NCI-H2081 treated with DMSO at 0.1 percent for 48 hours (cell line): ENCODE measurements at regions not wholly inside any gene's neighbourhood (a gene's known extent, or its start where the extent isn't known, plus 50 kb on each side); places are given as distances from the start of the nearest gene placed in this dataset.

Experiments used
- DNase-seq: peaks from one replicate; lab custom pipeline; 2025; lab: John Stamatoyannopoulos, UW

DNA sequence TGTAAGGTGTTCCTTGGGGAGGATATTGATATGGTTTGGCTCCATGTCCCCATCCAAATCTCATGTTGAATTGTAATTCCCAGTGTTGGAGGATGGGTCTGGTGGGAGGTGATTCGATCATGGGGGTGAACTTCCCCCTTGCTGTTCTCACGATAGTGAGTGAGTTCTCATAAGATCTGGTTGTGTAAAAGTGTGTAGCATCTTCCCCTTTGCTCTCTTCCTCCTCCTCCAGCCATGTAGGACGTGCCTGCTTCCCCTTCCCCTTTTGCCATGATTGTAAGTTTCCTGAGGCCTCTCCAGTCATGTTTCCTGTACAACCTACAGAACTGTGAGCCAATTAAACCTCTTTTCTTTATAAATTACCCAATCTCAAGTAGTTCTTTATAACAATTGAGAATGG, 458.7 kb downstream of the LPIN1 start:
- no peak for DNase-seq

DNA sequence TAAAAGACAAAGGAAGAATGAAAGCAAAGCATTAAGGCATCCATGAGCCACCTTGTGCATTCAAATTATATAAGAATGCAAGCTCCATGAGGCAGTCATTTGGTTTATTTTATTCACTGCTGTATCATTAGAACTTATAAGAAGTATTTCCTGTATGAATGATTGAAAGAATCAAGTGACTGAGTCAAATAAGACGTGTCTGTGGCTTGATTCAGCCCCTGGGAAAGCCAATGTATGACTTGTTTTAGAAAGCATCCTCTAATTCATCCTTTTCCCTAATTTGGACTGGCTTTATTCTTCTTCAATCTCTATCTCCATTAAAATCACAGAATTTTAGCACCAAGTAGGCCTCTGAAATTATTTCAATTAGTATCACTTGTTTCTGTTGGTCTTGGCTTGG, 461.1 kb downstream of the LPIN1 start:
- DNase-seq = no peak

DNA sequence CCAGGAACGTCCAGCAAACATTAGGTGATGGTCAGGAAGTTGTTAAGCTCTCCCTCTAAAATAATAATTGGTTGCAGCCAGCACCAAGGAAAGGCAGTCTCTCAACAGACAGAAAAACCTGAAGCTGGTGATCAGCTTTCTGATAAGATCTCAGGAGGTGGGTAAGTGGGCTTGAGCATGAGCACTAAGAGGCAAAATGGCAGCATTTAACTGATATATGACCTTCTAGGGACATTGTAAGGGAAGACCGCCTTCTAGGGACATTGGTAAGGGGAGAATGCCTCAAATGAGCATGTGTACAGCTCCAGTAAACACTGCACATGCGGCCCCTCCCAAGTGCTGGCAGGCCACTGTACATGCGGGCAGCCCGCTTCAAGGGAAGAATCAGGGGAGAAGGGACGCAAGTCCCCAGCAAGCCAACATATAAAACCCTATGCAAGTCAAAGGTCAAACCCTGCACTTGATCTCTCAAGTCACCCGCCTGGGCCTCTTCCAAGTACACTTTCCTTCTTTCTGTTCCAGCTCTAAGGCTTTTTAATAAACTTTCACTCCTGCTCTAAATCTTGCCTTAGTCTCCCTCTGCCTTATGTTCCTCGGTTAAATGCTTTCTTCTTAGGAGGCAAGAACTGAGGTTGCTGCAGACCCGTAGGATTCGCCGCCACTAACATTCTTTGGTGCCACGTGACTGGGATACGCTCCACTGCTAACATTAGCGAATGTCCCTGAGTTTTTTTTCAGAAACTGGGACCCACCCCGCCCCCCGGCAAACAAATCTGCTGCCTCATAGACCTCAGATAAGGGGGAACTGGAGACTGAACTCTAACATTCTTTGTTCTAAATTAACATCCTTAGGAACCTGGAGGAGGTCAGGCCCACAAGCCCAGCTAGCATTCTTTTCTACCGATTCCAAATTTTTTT, 463.8 kb downstream of the LPIN1 start:
- no peak for DNase-seq

DNA sequence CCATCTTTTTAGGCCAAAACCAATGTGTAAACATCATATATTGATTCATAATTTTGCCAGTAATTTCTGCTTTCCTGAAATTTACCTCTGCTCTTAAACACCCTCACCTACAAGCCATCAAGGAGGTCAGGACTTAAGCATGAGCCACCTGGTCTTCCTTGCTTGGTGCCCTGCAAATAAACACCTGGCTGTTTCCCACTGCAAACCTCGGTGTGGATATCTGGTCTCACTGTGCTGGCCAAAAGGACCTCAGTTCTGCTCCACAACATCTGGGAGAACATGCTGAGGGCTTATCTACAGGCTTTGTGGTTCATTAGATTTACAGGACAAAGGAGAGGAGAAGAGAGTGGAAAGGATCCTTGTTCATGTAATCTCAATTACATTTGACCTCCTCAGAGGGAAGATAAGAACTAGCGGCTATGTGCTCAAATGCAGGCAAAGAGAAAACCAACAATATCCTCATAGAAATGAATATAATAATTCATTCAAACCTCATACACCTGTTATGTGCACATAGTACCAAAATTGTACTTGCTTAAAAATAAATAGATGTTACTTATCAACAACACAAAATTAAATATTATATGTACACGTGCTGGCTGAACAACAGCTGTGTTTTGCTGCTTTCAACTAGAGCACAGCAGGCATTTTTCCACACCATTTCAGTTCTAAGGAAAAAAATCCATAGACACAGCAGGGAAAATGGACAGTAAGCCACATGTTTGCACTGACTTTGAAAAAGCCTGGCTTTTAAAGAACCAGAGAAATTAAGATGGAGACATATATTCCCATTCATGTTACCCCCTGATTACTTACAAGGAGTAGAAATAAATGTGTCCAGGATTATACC, 465.1 kb downstream of the LPIN1 start:
- peak; percentile 48 for DNase-seq

DNA sequence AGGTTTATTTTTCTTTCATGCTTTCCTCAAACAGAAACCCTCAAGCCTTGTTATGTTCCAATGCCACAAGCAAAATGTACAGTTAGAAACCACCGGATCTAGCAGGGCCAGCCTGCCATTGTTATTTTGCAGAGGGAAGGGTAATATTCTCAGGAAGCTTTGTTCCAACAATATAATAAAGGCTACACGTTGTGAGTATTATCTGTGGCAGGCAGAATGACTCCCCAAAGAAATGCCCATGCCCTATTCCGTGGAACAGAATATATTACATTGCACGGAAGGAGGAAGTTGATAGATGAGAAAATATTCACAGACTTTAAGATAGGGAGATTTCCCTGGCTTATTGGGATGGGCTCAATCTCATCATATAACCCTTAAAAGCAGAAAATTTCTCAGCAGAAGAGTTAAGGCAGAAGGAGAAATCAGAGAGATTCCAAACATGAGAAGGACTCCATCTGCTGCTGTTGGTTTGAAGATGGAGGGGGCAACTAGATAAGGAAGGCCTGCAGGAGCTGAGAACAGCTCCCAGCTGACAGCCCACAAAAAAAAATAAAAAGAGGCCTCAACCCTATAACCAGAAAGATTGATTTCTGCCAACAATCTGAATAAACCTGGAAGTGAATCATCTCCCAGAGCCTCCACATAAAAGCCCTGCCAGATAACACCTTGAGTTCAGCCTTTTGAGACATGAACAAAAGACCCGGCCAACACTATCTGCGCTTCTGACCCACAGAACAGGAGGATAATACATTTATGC, 466.6 kb downstream of the LPIN1 start:
- DNase-seq = no peak

DNA sequence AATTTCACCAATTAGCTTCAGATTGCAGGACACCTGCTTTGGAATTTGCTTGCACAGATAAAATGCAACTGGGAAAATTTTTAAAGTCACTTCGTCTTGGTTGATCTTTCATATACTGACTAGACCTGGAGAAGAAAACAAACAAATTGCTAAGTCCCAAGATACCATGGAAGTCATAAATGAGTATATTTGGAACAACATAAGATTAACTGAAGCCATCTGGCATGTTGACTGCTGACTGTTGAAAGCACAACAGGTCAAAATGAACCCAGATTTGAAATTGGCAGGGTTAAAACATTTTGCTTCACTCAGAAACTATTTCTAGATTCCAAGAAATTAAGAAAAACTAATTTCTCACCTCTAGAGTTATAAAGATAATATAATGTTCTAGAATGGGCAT, 470.7 kb downstream of the LPIN1 start:
- DNase-seq = no peak

DNA sequence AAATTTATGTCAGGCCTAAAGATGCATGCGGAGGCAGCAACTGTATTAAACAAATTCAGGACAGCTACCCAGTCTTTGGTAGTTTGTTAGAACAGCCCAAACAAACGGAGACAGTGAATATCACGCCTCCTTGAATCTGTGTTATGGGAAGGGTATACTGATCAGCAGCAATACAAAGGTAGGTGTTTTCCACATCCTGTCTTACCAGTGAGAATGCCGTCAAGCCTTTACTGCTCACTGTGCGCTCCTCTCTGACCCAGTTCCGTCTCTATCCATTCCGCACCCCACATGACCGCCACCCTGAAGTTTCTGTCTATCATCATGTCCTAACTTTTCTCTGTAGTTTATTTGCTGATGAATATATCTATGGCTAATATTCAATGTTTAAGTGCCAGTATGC, 473.3 kb downstream of the LPIN1 start:
- no peak for DNase-seq

DNA sequence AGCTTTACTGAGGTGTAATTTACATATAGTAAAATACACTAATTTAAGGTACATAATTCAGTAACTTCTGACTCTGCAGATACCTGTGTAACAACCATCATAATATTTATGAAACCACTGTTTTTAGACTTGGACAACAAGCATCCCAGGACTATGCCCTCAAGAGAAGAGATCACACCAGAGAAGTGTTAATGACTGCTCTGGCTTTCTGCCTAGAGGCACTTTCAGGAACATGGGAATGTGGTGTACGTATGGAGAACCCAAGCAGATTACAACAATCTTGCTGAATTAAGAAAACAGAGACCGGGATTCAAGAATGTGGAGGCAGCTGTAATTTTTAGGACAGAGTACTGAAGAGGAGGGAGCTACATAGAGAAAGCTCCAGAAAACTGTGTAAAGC, 475.2 kb downstream of the LPIN1 start:
- DNase-seq = no peak

DNA sequence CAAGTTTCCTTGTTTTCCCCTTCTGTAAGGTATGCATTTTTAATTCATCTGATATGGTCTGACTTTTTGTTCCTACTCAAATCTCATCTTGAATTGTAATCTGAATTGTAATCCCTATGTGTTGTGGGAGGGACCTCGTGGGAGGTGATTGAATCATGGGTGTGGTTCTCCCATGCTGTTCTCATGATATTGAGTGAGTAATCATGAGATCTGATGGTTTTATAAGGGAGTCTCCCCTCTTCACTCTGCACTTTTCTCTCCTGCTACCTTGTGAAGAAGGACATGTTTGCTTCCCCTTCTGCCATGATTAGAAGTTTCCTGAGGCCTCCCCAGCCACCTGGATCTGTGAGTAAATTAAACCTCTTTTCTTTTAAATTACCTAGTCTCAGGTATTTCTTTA, 476.1 kb downstream of the LPIN1 start:
- no peak for DNase-seq

DNA sequence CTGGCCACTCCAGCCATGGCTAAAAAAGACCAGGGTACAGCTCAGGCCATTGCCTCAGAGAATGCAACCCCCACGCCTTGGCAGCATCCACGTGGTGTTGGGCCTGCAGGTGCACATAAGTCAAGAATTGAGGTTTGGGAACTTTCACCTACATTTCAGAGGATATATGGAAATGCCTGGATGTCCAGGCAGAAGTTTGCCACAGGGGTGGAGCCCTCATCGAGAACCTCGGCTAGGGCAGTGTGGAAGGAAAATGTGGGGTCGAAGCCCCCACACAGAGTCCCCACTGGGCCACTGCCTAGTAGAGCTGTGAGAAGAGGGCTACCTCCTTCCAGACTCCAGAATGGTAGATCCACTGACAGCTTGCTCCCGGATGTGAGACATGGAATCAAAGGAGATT, 477.3 kb downstream of the LPIN1 start:
- DNase-seq = no peak

DNA sequence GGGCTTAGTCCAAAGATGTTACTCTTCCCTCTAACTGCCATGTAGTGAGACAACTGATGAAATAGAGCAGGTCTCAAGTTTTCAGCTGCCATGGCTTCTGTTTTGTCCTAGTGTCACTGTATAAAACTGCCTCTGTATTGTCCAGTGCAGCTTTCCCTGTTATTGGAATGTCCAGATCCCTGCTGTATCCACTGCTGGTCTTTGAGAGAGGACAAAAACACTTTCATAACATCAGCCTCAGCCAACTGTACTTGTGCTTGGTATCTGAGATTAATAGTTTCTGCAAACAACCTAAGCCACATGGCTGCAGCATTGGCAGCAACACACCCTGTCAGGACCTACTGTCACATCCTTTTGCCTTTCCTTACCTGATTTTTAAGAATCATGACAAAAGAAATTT, 480.2 kb downstream of the LPIN1 start:
- no peak for DNase-seq

DNA sequence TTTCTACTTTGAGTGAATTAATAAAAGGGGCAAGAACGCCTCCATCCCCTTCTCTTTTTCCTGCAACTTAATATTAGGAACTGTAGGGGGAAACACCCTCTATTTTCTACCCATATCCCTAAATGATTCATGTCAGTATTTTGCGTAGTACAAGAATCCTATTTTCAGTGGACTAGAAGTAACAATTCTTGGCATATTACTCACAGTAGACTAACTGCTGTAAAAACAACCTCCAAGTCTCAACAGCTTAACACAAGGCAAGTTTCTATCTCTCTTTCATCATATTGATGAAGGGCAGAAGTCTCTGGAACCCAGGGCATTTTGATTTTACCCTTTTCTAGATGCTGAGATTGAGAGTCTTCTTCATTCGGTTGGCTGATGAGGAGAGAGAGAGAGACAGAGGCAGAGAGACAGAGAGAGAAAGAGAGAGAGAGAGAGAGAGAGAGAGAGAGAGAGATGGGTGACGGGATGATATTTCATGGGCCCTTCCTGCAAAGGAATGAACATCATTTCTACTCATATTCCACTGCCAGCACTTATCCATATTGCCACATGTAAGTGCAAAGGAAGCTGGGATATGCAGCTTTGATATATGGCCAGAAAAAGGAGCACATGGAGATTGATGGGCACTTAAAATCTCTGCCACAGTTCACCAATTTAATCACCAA, 481.6 kb downstream of the LPIN1 start:
- DNase-seq = no peak

DNA sequence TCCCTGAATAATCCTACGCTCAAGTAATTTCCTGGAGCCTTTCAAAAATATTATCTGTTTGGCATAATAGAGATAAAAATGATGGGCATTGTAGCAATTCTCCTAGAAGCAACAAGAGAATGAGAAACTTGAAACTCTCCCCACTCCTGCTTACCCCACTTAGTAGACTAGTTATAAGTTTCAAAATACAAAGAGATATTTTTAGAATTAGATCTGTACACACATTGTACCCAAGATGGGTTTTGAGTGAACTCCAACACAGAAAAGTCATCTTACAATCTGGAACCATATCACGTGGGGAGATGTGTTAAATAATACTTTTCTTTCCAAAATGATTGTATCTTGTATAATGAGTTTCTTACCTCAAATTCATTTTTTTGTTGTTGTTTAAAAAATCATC, 484.9 kb downstream of the LPIN1 start:
- DNase-seq = no peak

DNA sequence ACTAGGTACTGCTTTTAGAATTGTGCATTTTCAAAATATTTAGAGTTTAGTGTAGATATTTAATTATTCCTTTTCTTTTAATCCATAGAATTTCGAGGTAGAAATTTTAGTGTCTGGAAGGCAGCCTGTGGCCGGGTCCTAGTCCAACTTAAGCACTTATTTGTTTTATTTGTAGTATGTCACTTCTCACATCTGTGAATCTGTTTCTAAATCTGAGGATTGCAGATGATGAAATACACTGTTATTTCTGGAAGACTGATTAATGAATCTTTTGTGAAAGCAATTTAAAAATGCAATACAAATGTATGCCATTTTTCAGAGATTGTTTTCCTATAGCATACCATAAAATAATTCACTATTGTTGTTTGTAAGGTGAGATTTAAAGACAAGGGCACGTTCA, 483.9 kb upstream of the TRIB2 start:
- DNase-seq = no peak

DNA sequence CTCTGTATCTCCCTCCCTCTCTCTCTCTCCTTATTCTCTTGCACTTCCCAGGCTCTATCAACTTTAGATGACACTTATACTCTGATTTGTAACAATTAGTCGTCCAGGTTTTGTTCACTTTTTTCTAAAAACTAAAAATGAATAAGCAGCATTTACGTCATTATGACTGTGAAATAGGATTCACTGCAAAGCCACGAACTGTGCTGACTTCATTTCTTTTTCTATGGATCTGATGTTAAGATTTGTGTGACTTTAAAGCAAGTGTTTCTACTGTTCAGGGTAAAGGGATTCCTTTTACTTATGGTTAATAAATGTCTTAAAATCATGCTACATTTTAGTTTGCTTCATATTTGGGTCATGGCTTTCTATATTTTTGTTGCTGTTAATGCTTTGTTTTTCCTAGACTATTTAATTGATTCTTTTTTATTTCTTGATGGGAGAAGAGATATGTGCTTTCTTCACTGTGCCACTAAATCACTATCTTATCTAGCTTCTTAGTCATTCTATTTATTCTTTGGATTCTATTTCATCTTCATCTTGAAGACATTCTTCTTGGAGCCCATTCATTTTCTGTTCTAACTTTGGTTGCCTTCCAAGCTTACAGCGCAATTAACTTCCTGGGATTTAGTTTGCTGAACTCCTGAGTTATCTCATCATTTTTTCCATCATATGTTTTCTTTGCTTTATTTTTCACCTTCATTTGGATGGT, 480.4 kb upstream of the TRIB2 start:
- no peak for DNase-seq

DNA sequence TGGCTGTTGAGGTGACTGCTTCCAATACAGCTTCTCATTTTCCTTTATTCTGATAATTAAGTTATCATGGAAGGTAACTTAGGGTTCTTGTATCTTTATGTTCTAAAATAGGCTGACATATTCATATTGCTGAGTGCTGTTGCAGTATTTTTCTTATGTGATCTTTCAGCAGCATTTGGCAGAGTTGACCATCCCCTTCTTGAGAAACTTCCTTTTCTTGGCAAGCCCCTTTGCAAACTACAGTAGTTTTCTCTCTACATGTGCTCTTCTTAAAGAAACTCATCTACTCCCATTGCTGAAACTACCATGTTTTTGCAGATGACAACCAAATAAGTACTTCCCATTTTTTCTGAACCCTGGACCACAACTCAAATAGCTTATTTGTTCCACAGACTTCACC, 476.5 kb upstream of the TRIB2 start:
- no peak for DNase-seq

DNA sequence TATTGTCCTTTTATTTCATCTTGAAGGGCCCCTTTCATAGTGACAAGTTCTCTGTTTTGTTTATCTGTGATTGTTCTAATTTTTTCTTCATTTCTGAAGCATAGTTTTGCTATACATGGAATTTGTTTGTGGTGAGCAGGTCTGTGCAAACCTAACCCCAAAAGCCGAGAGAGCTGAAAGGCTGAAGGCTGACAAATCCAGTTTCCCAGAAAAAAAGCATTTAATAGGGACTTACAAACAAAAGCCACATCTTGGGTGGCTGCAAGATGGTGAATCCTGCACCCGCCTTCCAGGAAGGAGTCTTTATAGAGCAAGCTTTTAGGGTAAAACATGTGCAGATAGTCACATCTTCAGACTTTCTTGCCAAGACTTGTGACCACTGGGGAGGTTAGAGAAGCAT, 473.4 kb upstream of the TRIB2 start:
- DNase-seq = no peak

DNA sequence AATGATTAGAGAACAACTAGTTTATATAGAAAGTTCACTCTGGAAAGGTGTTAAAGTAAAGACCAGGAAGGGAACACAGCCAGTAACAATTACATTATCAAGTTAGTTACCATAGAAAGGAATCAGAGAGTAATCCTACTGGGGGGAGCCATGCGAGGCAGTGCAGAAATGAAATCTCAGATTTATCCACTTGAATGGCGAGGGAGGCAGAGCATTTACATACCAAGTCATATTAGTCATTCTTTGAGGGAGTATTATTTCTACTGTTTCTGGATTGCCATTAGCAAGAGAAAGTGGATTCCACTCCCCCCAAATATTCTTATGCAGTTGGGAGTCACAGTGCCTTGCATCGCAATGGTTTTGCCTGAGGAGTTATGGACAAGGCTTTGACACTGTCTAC, 472.7 kb upstream of the TRIB2 start:
- DNase-seq = no peak

DNA sequence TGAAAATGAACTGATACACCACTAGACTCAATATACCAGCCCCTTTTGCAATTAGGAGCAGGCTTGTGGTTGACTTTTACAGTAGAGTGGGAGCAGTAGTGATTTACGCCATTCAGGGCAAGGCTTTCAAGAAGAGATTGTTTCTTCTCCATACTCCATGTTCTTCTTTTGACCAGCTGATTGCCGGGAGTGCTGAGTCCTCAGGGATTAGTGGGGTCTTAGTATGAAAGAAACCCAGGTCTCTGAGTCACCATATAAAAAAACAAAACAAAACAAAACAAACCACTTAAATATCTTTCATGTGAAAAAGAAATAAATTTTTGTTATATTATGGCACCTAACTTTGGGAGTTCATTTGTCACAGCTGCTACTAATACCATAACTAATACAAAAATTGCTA, 465.6 kb upstream of the TRIB2 start:
- DNase-seq = no peak

DNA sequence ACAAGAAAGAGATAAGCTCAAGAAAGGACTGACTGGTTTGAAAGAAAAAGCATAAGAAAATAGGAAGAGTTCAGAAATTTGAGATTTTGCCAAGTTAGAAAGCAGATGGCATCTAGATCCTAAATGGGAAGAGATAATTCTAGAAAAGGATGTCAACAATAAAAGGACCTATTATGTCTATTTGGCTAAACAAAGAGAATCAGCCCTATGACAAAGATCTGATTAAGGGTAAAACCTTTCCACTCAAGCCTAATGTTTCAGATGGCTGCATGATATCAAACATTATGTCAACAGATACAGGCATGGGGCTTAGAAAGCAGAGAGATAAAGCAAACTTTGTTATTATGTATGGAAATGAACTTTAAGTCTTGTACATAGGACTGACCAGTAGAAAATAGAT, 465.0 kb upstream of the TRIB2 start:
- no peak for DNase-seq

DNA sequence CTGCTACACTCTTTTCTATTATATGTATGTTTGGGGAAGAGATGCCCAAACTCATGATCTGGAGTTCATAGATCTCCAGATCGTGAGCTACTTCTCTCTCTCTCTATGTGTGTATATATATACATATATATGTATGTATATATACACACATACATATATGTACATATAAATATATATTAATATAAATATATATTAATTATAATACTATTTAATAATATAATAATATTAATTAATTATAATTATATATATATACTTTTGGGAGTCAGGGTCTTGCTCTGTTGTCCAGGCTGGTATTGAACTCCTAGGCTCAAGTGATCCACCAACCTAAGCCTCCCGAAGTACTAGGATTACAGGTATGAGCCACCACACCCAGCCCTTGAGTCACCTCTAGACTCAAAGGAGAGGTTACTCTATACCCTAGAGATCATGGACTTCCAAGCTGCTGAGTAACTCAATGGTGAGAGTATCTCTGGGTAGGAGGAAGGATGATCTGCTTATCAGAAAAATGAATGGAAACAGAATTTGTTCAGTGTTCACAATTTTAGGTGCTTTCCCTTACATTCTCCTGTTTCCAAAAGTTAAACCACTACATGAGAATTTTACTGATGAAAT, 463.5 kb upstream of the TRIB2 start:
- no peak for DNase-seq
